ENCODE measurements at regions not wholly inside any gene's neighbourhood (a gene's known extent, or its start where the extent isn't known, plus 50 kb on each side); places are given as distances from the start of the nearest gene placed in this dataset.

GRCh38 chr2:24438106-24438505 lies 52.9 kb upstream of the NCOA1 start:
- H3K79me2 ChIP-seq (ENCODE audit: control insufficient read depth, insufficient read depth, low read length): no peaks in the 10 kb centered on the region
- H4K20me1 ChIP-seq (ENCODE audit: control insufficient read depth, extremely low read depth, insufficient read depth, low read length): no peaks in the 10 kb centered on the region
- H3K9ac ChIP-seq (ENCODE audit: control insufficient read depth, extremely low read depth, insufficient read depth, low read length): no peak overlapping the region
- dilution Hi-C loops (cut with MboI; ENCODE audit: extremely low pct_ligation_motif_present, low sequenced_read_pairs): no loop called here
- FAIRE-seq (no peak), DNase-seq (ENCODE audit: low read depth, low spot score) (no peak)
- no peaks in the 10 kb centered on the region for H3K9me3 ChIP-seq (ENCODE audit: control insufficient read depth, low read depth, low read length)
- no peak overlapping the region for H3K4me3 ChIP-seq (ENCODE audit: control insufficient read depth in 2 of 3, extremely low read depth in 1 of 3, insufficient read depth in 2 of 3, low read depth in 1 of 3, low read length in 3 of 3)
- H3K27ac ChIP-seq (ENCODE audit: control insufficient read depth, insufficient read depth, low read length): no peak overlapping the region
- no peak overlapping the region for H3K4me2 ChIP-seq (ENCODE audit: control insufficient read depth, extremely low read depth, insufficient read depth, low read depth, low read length)
- no peak overlapping the region for H2AFZ ChIP-seq (ENCODE audit: control insufficient read depth, low read length)
- H3K4me1 ChIP-seq (ENCODE audit: control insufficient read depth, extremely low read depth, insufficient read depth, low read length): no peaks in the 10 kb centered on the region
- H3K9me1 ChIP-seq (ENCODE audit: control insufficient read depth, extremely low read depth, insufficient read depth, low read length): no peaks in the 10 kb centered on the region
- H3K36me3 ChIP-seq (ENCODE audit: control insufficient read depth in 2 of 2, extremely low read depth in 1 of 2, insufficient read depth in 2 of 2, low read length in 2 of 2): no peaks in the 10 kb centered on the region
- no peak for TF ChIP-seq CTCF (optimal IDR thresholded peaks at IDR 0.05 in 1 of 3, IDR thresholded peaks at IDR 0.05 in 1 of 3, conservative IDR thresholded peaks at IDR 0.05 in 1 of 3; ENCODE audit: extremely low read depth in 1 of 3, insufficient read depth in 2 of 3, low read length in 3 of 3)
- H3K27me3 ChIP-seq (ENCODE audit: control insufficient read depth, extremely low read depth, insufficient read depth, low read length): no peaks in the 10 kb centered on the region

DNA sequence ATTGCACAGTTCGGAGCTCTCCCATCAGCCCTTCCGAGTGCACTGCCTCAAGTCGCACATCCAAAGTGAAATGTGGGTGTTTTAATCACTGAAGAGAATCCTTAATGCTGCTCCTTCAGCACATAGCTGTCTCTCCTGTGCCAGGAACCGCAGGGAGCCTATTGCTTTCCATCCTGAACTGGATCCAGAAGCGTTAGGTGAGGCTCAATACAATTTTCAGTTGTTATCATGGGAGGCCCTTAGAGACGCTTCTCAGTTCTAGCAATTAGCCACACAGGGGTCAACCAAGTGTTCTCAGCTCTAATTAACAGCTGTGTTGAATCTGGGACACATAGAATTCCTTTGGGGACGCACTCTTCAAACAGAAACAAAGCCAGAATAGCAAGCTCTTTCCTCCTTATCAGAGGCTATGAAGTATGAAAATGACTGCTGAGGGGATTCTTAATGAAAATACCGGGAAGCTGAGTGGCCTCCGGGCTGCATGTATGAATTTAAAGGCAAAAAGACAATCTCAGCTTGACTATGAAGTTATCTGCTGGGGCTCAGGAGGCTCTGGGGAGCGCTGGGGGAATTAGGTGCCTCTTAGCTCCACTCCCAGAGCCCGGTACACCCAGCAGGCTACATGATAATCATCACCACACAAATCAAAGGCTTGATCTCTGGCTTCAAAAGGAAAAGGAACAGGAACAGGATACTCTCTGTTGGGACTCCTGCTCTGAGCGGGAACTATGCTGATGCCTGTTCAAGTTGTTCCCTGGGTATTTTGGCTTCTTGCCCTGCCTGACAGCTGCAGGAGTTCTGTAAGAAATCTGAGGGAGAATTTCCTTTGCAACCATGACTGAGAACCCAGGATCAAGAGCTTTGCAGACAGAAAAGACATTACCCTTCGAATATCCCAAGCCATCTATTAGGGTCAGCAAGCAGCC lies 55.4 kb upstream of the NCOA1 start:
- no peak overlapping the region for H3K4me2 ChIP-seq (ENCODE audit: control insufficient read depth, extremely low read depth, insufficient read depth, low read depth, low read length)
- TF ChIP-seq EZH2 (IDR thresholded peaks at IDR 0.05; ENCODE audit: low read length): no peak
- TF ChIP-seq CTCF (optimal IDR thresholded peaks at IDR 0.05 in 1 of 3, IDR thresholded peaks at IDR 0.05 in 1 of 3, conservative IDR thresholded peaks at IDR 0.05 in 1 of 3; ENCODE audit: extremely low read depth in 1 of 3, insufficient read depth in 2 of 3, low read length in 3 of 3): no peak
- dilution Hi-C loops (cut with MboI; ENCODE audit: extremely low pct_ligation_motif_present, low sequenced_read_pairs): no loop called here
- no peaks in the 10 kb centered on the region for H3K36me3 ChIP-seq (ENCODE audit: control insufficient read depth in 2 of 2, extremely low read depth in 1 of 2, insufficient read depth in 2 of 2, low read length in 2 of 2)
- no peaks in the 10 kb centered on the region for H3K79me2 ChIP-seq (ENCODE audit: control insufficient read depth, insufficient read depth, low read length)
- H3K9me3 ChIP-seq (ENCODE audit: control insufficient read depth, low read depth, low read length): no peaks in the 10 kb centered on the region
- no peak overlapping the region for H3K27ac ChIP-seq (ENCODE audit: control insufficient read depth, insufficient read depth, low read length)
- DNase-seq (ENCODE audit: low read depth, low spot score): no peak
- H3K4me1 ChIP-seq (ENCODE audit: control insufficient read depth, extremely low read depth, insufficient read depth, low read length): no peaks in the 10 kb centered on the region
- H3K4me3 ChIP-seq (ENCODE audit: control insufficient read depth in 2 of 3, extremely low read depth in 1 of 3, insufficient read depth in 2 of 3, low read depth in 1 of 3, low read length in 3 of 3): no peak overlapping the region
- no peak overlapping the region for H2AFZ ChIP-seq (ENCODE audit: control insufficient read depth, low read length)
- FAIRE-seq: no peak
- H3K9ac ChIP-seq (ENCODE audit: control insufficient read depth, extremely low read depth, insufficient read depth, low read length): no peak overlapping the region
- no peaks in the 10 kb centered on the region for H3K9me1 ChIP-seq (ENCODE audit: control insufficient read depth, extremely low read depth, insufficient read depth, low read length)
- H4K20me1 ChIP-seq (ENCODE audit: control insufficient read depth, extremely low read depth, insufficient read depth, low read length): no peaks in the 10 kb centered on the region
- no peaks in the 10 kb centered on the region for H3K27me3 ChIP-seq (ENCODE audit: control insufficient read depth, extremely low read depth, insufficient read depth, low read length)

Data from keratinocyte (primary cell).